ENCODE measurements at regions not wholly inside any gene's neighbourhood (a gene's known extent, or its start where the extent isn't known, plus 50 kb on each side); places are given as distances from the start of the nearest gene placed in this dataset.

DNA sequence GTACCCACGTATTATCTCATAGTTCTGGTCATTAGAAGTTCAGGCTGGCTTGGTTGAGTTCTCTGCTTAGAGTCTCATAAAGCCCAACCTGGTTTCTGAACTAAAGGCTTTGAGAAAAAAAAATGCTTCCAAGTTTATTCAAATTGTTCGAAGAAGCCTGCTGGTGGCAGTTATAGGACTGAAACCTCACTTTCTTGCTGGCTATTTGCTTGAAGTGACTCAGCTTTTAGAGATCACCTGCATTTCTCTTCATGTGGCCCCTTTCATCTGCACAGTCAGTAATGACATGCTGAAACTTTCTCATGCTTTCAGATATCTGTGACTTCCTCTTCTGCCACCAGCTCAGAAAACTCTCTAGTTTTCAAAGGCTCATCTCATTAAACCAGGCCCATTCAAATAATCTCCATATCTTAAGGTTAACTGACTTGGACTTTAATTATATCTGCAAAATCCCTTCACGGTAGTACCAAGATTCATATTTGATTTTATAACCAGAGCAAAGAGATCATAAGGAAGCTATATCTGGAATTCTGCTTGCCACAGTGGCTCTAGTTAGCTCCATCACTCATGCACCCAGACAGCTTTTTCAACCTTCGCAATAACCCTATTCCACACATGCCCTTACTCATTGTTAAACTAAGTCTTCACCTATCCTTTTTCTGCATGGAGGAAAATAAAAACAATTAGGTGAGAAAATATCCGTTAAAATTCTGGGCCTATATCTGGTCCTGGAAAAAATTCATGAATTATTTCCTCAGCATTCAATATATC, 433.8 kb upstream of the CBLB start:
- Histone ChIP-seq H3K4me3 (replicated peaks; ENCODE audit: insufficient read depth, low read length) (no peak overlapping the region), H3K27ac (replicated peaks) (no peak overlapping the region), H3K27me3 (ENCODE audit: insufficient read depth, poor library complexity, severe bottlenecking) (no peaks in the 10 kb centered on the region)
- peak; percentile 78; the same call in 1 of the 2 replicates for TF ChIP-seq SPI1 (IDR thresholded peaks at IDR 0.05; ENCODE audit: borderline replicate concordance, low read depth)
- TF ChIP-seq, protein P1, sequence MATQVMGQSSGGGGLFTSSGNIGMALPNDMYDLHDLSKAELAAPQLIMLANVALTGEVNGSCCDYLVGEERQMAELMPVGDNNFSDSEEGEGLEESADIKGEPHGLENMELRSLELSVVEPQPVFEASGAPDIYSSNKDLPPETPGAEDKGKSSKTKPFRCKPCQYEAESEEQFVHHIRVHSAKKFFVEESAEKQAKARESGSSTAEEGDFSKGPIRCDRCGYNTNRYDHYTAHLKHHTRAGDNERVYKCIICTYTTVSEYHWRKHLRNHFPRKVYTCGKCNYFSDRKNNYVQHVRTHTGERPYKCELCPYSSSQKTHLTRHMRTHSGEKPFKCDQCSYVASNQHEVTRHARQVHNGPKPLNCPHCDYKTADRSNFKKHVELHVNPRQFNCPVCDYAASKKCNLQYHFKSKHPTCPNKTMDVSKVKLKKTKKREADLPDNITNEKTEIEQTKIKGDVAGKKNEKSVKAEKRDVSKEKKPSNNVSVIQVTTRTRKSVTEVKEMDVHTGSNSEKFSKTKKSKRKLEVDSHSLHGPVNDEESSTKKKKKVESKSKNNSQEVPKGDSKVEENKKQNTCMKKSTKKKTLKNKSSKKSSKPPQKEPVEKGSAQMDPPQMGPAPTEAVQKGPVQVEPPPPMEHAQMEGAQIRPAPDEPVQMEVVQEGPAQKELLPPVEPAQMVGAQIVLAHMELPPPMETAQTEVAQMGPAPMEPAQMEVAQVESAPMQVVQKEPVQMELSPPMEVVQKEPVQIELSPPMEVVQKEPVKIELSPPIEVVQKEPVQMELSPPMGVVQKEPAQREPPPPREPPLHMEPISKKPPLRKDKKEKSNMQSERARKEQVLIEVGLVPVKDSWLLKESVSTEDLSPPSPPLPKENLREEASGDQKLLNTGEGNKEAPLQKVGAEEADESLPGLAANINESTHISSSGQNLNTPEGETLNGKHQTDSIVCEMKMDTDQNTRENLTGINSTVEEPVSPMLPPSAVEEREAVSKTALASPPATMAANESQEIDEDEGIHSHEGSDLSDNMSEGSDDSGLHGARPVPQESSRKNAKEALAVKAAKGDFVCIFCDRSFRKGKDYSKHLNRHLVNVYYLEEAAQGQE (IDR thresholded peaks at IDR 0.05; ENCODE audit: insufficient replicate concordance, low read depth), result no peak
- TF ChIP-seq POLR2AphosphoS5 (IDR thresholded peaks at IDR 0.05; ENCODE audit: low read depth), result no peak
- TF ChIP-seq GABPA (IDR thresholded peaks at IDR 0.05; ENCODE audit: low read depth), result no peak
- no peak for DNase-seq (ENCODE audit: low read depth in 1 of 2, low spot score in 1 of 2)

DNA sequence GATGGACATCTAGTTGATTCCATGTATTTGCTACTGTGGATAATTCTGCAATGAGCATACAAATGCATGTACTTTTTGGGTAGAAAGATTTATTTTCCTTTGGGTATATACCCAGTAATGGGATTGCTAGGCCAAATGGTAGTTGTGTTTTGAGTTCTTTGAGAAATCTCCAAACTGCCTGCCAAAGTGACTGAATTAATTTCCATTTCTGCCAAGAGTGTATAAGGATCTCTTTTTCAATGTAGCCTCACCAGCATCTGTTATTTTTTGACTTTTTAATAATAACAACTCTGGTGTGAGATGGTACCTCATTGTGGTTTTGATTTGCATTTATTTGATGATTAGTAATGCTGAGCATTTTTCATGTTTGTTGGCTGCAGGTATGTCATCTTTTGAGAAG, 435.0 kb upstream of the CBLB start:
- Histone ChIP-seq H3K27ac (replicated peaks) (no peak overlapping the region), H3K27me3 (ENCODE audit: insufficient read depth, poor library complexity, severe bottlenecking) (no peaks in the 10 kb centered on the region), H3K4me3 (replicated peaks; ENCODE audit: insufficient read depth, low read length) (no peak overlapping the region)
- no peak for DNase-seq (ENCODE audit: low read depth in 1 of 2, low spot score in 1 of 2)
- TF ChIP-seq GABPA (IDR thresholded peaks at IDR 0.05; ENCODE audit: low read depth), result no peak
- TF ChIP-seq SPI1 (IDR thresholded peaks at IDR 0.05; ENCODE audit: borderline replicate concordance, low read depth), result no peak
- no peak for TF ChIP-seq POLR2AphosphoS5 (IDR thresholded peaks at IDR 0.05; ENCODE audit: low read depth)
- TF ChIP-seq, protein P2, sequence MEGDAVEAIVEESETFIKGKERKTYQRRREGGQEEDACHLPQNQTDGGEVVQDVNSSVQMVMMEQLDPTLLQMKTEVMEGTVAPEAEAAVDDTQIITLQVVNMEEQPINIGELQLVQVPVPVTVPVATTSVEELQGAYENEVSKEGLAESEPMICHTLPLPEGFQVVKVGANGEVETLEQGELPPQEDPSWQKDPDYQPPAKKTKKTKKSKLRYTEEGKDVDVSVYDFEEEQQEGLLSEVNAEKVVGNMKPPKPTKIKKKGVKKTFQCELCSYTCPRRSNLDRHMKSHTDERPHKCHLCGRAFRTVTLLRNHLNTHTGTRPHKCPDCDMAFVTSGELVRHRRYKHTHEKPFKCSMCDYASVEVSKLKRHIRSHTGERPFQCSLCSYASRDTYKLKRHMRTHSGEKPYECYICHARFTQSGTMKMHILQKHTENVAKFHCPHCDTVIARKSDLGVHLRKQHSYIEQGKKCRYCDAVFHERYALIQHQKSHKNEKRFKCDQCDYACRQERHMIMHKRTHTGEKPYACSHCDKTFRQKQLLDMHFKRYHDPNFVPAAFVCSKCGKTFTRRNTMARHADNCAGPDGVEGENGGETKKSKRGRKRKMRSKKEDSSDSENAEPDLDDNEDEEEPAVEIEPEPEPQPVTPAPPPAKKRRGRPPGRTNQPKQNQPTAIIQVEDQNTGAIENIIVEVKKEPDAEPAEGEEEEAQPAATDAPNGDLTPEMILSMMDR (IDR thresholded peaks at IDR 0.05; ENCODE audit: insufficient read depth, low read length), result no peak

DNA sequence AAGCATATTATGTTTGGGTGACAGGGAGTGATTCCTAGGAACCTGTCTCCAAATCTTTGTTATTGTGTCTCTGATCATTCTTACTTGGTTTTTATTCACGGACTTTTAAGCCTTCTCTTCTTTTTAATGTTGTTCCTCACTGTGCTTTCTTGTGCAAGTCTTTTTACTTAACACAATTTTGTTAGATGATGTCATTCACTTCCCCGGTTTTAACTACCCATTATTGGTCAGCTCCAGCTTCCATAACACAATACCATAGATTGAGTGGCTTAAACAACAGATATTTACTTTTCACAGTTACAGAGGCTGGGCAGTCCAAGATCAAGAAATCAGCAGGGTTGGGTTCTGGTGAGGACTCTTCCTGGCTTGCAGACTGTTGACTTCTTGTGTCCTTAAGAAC, 436.3 kb upstream of the CBLB start:
- TF ChIP-seq, protein P1 (IDR thresholded peaks at IDR 0.05; ENCODE audit: insufficient replicate concordance, low read depth), result no peak
- TF ChIP-seq, protein P2 (IDR thresholded peaks at IDR 0.05; ENCODE audit: insufficient read depth, low read length), result no peak
- TF ChIP-seq GABPA (IDR thresholded peaks at IDR 0.05; ENCODE audit: low read depth) (no peak), SPI1 (IDR thresholded peaks at IDR 0.05; ENCODE audit: borderline replicate concordance, low read depth) (no peak), POLR2AphosphoS5 (IDR thresholded peaks at IDR 0.05; ENCODE audit: low read depth) (no peak)
- DNase-seq (ENCODE audit: low read depth in 1 of 2, low spot score in 1 of 2), result no peak
- H3K27me3 ChIP-seq (ENCODE audit: insufficient read depth, poor library complexity, severe bottlenecking), result no peaks in the 10 kb centered on the region
- H3K4me3 ChIP-seq (replicated peaks; ENCODE audit: insufficient read depth, low read length), result no peak overlapping the region
- H3K27ac ChIP-seq (replicated peaks), result no peak overlapping the region

DNA sequence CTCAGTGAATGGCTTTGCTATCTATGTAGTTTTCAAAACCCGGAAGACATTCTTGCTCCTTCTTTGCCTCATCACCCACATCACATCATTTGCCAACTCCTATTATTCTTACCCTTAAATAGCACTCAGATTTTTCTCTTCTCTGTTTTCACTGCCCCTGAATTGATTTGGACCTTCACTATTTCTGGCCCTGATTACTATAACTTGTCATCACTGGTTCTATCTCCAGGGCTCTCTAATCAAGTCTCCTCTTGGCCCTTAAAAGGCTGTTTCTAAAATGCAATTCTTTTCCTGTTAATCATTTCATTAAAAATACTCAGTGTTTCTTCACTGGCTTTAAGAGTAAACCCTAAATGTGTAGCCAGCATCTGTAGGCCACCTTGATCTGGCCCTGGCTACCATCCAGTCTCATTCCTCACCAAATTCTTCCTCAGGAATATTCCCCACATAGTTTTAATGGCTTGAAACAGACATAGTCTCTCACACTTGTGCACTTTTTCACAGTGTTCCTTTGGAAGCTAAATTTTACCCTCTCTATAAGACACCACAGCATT, 437.1 kb upstream of the CBLB start:
- no peak for DNase-seq (ENCODE audit: low read depth in 1 of 2, low spot score in 1 of 2)
- H3K27ac ChIP-seq (replicated peaks), result no peak overlapping the region
- H3K4me3 ChIP-seq (replicated peaks; ENCODE audit: insufficient read depth, low read length), result no peak overlapping the region
- TF ChIP-seq GABPA (IDR thresholded peaks at IDR 0.05; ENCODE audit: low read depth), result no peak
- TF ChIP-seq, protein P1 (IDR thresholded peaks at IDR 0.05; ENCODE audit: insufficient replicate concordance, low read depth), result no peak
- TF ChIP-seq, protein P2 (IDR thresholded peaks at IDR 0.05; ENCODE audit: insufficient read depth, low read length), result no peak
- TF ChIP-seq POLR2AphosphoS5 (IDR thresholded peaks at IDR 0.05; ENCODE audit: low read depth), result no peak
- no peak for TF ChIP-seq SPI1 (IDR thresholded peaks at IDR 0.05; ENCODE audit: borderline replicate concordance, low read depth)
- H3K27me3 ChIP-seq (ENCODE audit: insufficient read depth, poor library complexity, severe bottlenecking), result no peaks in the 10 kb centered on the region

Data from HL-60 (cell line).